ENCODE measurements at regions not wholly inside any gene's neighbourhood (a gene's known extent, or its start where the extent isn't known, plus 50 kb on each side); places are given as distances from the start of the nearest gene placed in this dataset.

DNA sequence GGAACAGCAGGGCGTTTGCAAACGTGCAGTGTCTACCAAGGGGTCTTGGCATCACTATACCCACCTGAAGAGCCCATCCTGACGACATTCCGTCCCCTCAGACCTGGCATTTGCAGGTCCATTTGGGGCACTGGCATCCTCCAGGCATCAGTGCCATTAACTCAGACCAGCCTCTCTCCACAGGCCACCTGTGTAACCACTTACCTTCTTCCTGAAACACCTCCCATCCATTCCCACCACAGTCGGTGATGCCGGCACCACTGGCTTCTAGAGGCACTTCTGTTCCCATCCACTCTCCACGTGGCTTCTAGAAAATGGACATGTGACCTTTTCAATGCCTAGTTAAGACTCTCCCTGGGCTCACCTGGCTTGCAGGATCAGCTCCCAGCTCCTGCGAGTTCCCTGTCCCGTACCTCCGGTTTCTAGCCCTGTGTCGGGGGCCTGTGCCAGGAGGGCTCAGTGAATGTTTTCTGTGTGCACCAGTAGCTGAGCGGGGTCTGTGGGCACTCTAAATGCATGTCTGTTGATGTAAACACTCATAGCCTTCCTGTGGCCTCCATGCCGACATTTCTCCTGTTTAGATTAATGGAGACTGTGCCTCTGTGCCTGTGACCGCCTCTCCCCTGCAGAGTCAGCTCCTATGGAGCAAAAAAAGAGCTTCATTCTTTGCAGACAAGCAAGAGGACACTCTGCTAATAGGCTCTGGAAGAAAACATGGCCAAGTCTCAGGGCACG lies 458.0 kb upstream of the HS6ST1 start:
- Histone ChIP-seq H3K4me3 (no peak overlapping the region), H3K9me3 (replicated peaks in 1 of 11) (0 out of 22 replicates have a peak, but pooled peaks cover 0 to 6% (median 0%) of the 10 kb centered on the region in 11 experiments), H4K20me1 (no peaks in the 10 kb centered on the region), H3K36me3 (no peaks in the 10 kb centered on the region), H3K4me2 (no peak overlapping the region), H3K9ac (no peak overlapping the region), H3K4me1 (no peaks in the 10 kb centered on the region), H3K27ac (no peak overlapping the region), H3K27me3 (no peaks in the 10 kb centered on the region)
- no peak for TF ChIP-seq Cebpa-rat (IDR thresholded peaks at IDR 0.05)

- no peak overlapping the region for H3K4me2 ChIP-seq
- no peaks in the 10 kb centered on the region for H3K27me3 ChIP-seq
- TF ChIP-seq Cebpa-rat (IDR thresholded peaks at IDR 0.05) = no peak
- no peaks in the 10 kb centered on the region for H3K36me3 ChIP-seq
- H3K27ac ChIP-seq = no peak overlapping the region
- 0 out of 22 replicates have a peak, but pooled peaks cover 0 to 6% (median 0%) of the 10 kb centered on the region in 11 experiments for H3K9me3 ChIP-seq (replicated peaks in 1 of 11)
- H4K20me1 ChIP-seq = no peaks in the 10 kb centered on the region
- no peak overlapping the region for H3K9ac ChIP-seq
- H3K4me1 ChIP-seq = no peaks in the 10 kb centered on the region
- no peak overlapping the region for H3K4me3 ChIP-seq
Observed at GRCh38 chr2:128777196-128778035, 458.7 kb upstream of the HS6ST1 start.

DNA sequence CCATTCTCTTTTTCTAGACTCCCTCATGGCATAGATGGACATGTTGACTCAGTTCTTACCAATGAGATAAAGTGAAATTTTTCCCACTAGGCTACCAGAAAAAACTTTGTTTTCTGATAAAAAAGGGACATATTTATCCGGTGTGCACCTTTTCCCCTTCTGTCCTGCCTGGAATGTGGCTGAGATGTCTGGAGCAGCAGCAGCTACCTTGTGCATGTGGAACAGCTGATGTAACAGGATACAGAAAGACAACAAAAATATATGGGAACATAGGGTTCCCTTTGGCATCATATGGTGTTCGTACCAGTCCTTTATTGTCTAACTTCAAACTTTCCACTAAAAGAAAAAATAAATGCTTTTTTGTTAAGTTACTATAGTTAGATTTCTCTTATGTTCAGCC lies 460.2 kb upstream of the HS6ST1 start:
- Histone ChIP-seq H3K9ac (no peak overlapping the region), H3K27ac (no peak overlapping the region), H3K4me1 (peaks cover 0 to 6% (median 0%) of the 10 kb centered on the region in 10 experiments; a peak in 2 of 20 replicates), H4K20me1 (no peaks in the 10 kb centered on the region; a peak in 1 of 22 replicates), H3K4me2 (no peak overlapping the region), H3K9me3 (replicated peaks in 1 of 11) (0 out of 22 replicates have a peak, but pooled peaks cover 0 to 6% (median 0%) of the 10 kb centered on the region in 11 experiments), H3K4me3 (no peak overlapping the region), H3K27me3 (no peaks in the 10 kb centered on the region), H3K36me3 (no peaks in the 10 kb centered on the region)
- no peak for TF ChIP-seq Cebpa-rat (IDR thresholded peaks at IDR 0.05)

- TF ChIP-seq Cebpa-rat (IDR thresholded peaks at IDR 0.05) = no peak
- Histone ChIP-seq H4K20me1 (no peaks in the 10 kb centered on the region; a peak in 1 of 22 replicates), H3K27ac (no peak overlapping the region), H3K9me3 (replicated peaks in 1 of 11) (0 out of 22 replicates have a peak, but pooled peaks cover 0 to 6% (median 0%) of the 10 kb centered on the region in 11 experiments), H3K4me1 (peaks cover 0 to 9% (median 0%) of the 10 kb centered on the region in 10 experiments; a peak in 2 of 20 replicates), H3K36me3 (no peaks in the 10 kb centered on the region), H3K9ac (no peak overlapping the region), H3K4me2 (no peak overlapping the region), H3K4me3 (no peak overlapping the region), H3K27me3 (no peaks in the 10 kb centered on the region)
Observed at GRCh38 chr2:128779301-128780095, 460.8 kb upstream of the HS6ST1 start.

- Histone ChIP-seq H3K27me3 (no peaks in the 10 kb centered on the region), H3K9ac (no peak overlapping the region), H3K4me2 (no peak overlapping the region), H3K4me1 (peaks cover 7 to 16% (median 8%) of the 10 kb centered on the region in 10 experiments; a peak in 18 of 20 replicates), H3K9me3 (replicated peaks in 1 of 11) (0 out of 22 replicates have a peak, but pooled peaks cover 0 to 6% (median 0%) of the 10 kb centered on the region in 11 experiments), H3K36me3 (no peaks in the 10 kb centered on the region), H3K27ac (no peak overlapping the region), H3K4me3 (no peak overlapping the region), H4K20me1 (no peaks in the 10 kb centered on the region; a peak in 1 of 22 replicates)
- no peak for TF ChIP-seq Cebpa-rat (IDR thresholded peaks at IDR 0.05)
Observed at GRCh38 chr2:128780434-128781080, 461.9 kb upstream of the HS6ST1 start.

- Histone ChIP-seq H3K4me2 (no peak overlapping the region), H3K4me1 (peaks cover 9 to 20% (median 14%) of the 10 kb centered on the region in 10 experiments; a peak in 18 of 20 replicates), H4K20me1 (no peaks in the 10 kb centered on the region; a peak in 1 of 22 replicates), H3K27ac (no peak overlapping the region), H3K36me3 (no peaks in the 10 kb centered on the region), H3K27me3 (no peaks in the 10 kb centered on the region), H3K9me3 (replicated peaks in 1 of 11) (0 out of 22 replicates have a peak, but pooled peaks cover 0 to 6% (median 0%) of the 10 kb centered on the region in 11 experiments), H3K9ac (no peak overlapping the region), H3K4me3 (no peak overlapping the region)
- TF ChIP-seq Cebpa-rat (IDR thresholded peaks at IDR 0.05) = no peak
Observed at GRCh38 chr2:128781166-128781565, 462.5 kb upstream of the HS6ST1 start.

GRCh38 chr2:128781585-128782385 lies 463.1 kb upstream of the HS6ST1 start:
- Histone ChIP-seq H3K36me3 (no peaks in the 10 kb centered on the region), H3K9me3 (replicated peaks in 1 of 11) (0 out of 22 replicates have a peak, but pooled peaks cover 0 to 6% (median 0%) of the 10 kb centered on the region in 11 experiments), H4K20me1 (no peaks in the 10 kb centered on the region; a peak in 1 of 22 replicates), H3K27me3 (no peaks in the 10 kb centered on the region), H3K4me3 (no peak overlapping the region), H3K4me2 (no peak overlapping the region), H3K9ac (no peak overlapping the region), H3K27ac (no peak overlapping the region), H3K4me1 (peaks cover 9 to 22% (median 19%) of the 10 kb centered on the region in 10 experiments; a peak in 18 of 20 replicates)
- no peak for TF ChIP-seq Cebpa-rat (IDR thresholded peaks at IDR 0.05)

Measured in BLaER1 treated with 17β-estradiol and CSF1 and Interleukin-3, amounts not matched to agents 10 nM and 100 nM (cell line).